Retinal pigment epithelial cell (primary cell): ENCODE measurements at regions not wholly inside any gene's neighbourhood (a gene's known extent, or its start where the extent isn't known, plus 50 kb on each side); places are given as distances from the start of the nearest gene placed in this dataset.

Experiments used
- DNase-seq: peaks from one replicate; pipeline ENCODE4 v3.0.0-alpha.2; 2010; ENCODE audit warnings: low read depth
- H3K4me3 ChIP-seq: 2 replicates; pipeline ENCODE4 v1.5.1; 2011; ENCODE audit warnings: mild to moderate bottlenecking, low read length, control low read depth, moderate library complexity
- TF ChIP-seq, protein P1 (sequence below): conservative IDR thresholded peaks from 2 replicates; pipeline ENCODE4 v1.5.1; 2011; ENCODE audit warnings: low read depth, low read length, control low read depth, inconsistent platforms

DNA sequence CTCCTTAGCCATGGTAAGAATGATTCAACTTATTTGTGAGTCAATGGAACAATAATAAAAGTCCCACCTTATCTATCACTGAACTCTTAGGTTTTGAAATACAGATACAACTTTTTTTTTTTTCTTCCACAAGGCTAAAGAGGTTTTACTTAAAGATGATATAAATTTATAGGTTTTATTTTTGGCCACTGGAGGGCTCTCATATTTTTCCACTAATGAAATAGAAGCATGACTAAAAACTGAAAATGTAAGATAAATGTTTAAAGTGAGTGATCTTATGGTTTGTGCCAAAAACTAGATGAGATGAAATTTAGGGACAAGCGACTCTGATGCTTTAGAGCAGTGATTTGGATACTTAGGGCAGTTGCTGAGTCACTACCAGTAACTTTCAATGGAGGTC, 499.0 kb downstream of the NUF2 start:
- no peak for DNase-seq
- TF ChIP-seq, protein P1, sequence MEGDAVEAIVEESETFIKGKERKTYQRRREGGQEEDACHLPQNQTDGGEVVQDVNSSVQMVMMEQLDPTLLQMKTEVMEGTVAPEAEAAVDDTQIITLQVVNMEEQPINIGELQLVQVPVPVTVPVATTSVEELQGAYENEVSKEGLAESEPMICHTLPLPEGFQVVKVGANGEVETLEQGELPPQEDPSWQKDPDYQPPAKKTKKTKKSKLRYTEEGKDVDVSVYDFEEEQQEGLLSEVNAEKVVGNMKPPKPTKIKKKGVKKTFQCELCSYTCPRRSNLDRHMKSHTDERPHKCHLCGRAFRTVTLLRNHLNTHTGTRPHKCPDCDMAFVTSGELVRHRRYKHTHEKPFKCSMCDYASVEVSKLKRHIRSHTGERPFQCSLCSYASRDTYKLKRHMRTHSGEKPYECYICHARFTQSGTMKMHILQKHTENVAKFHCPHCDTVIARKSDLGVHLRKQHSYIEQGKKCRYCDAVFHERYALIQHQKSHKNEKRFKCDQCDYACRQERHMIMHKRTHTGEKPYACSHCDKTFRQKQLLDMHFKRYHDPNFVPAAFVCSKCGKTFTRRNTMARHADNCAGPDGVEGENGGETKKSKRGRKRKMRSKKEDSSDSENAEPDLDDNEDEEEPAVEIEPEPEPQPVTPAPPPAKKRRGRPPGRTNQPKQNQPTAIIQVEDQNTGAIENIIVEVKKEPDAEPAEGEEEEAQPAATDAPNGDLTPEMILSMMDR, result no peak
- no peak overlapping the region for H3K4me3 ChIP-seq

- no peak for DNase-seq
- no peak overlapping the region for H3K4me3 ChIP-seq
- TF ChIP-seq, protein P1, result no peak
Measured at GRCh38 chr1:163821679-163822078, 499.9 kb downstream of the NUF2 start.

DNA sequence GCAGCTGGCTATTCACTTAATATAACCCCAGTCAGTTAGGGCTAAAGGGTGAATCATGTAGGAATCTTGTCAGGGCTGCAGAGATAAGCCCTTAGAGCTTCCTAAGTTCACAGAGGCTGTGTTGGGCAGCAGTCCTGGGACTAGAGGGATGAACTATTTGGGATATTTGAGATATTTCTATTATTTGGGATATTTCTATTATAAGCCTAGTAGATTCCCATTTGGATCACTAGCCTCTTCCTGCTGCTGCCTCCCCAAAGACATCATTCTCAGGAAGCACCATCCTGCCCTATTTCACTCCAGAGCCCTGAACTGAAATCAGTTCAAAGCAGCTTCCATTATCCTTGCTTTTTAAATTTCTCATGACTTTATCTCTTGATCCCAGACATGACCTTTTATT, 501.3 kb downstream of the NUF2 start:
- DNase-seq, result no peak
- H3K4me3 ChIP-seq, result no peak overlapping the region
- TF ChIP-seq, protein P1, result no peak

DNA sequence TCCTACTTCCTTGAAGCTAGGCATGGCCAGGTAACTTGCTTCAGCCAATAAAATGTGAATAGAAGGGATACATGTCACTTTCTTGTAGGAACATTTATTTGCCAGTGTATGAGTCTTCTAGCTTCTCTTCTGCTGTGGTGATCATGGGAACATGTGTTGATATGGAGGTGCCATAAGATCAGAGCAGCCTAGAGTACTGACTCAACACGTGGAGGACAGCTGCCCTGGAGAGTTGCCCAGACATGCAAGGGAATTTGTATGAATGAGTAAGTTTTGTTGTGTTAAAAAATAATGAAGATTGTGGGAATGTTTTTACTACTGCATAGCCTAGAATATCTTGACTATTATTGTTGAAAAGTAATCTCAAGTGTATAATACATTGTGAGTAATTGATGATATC, 502.3 kb downstream of the NUF2 start:
- TF ChIP-seq, protein P1, result no peak
- DNase-seq, result peak; percentile 26
- H3K4me3 ChIP-seq, result no peak overlapping the region

GRCh38 chr1:163824490-163824889, 502.7 kb downstream of the NUF2 start:
- TF ChIP-seq, protein P1, result no peak
- DNase-seq, result no peak

DNA sequence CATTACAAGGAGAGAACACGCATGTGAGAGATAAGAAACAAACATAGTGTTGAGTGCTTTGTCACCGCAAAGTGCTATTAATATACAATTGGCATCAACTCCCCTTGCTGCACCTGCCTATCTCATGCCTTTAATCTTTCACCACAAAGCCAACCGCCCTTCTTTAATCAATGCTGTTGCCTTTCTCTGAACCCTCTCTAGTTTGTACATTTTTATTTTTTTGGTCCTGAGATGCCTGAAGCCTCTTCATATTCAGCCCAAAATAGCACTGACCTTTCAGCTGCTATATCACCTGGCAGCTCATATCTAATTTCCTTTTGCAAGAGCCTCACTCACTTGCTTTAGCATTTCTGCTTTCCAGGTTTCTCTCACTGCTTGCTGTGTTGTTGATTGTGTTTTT, 504.7 kb downstream of the NUF2 start:
- H3K4me3 ChIP-seq, result no peak overlapping the region
- TF ChIP-seq, protein P1, result no peak
- DNase-seq, result no peak

More at GRCh38 chr1:163824490-163824889, 502.7 kb downstream of the NUF2 start:
- no peak overlapping the region for H3K4me3 ChIP-seq

DNA sequence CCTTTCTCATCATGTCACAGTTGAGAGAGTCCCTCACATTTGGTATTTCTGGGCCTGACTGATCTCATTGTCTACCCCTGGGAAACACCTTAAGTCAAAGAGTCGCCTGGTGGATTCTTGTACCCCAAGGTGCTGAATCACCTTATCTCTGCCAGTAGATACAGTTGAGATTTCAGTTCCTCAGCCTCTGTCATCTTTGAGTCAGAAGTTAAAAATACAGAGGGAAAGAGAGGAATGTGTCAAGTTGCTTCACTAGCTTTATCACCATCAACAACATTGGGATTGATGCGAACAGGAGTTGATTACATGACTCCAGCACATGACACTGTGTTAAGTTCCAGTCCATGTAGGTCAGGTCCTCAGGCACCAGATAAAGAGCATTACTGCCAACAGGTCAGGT, 513.0 kb downstream of the NUF2 start:
- TF ChIP-seq, protein P1, result no peak
- no peak for DNase-seq
- no peak overlapping the region for H3K4me3 ChIP-seq
